Stimulated activated CD8-positive, alpha-beta memory T cell treated with anti-CD3 and anti-CD28 coated beads, Interleukin-12 subunit alpha, Interleukin-12 subunit beta, amount 100 ng/mL, for 24 hours (primary cell): ENCODE measurements at regions not wholly inside any gene's neighbourhood (a gene's known extent, or its start where the extent isn't known, plus 50 kb on each side); places are given as distances from the start of the nearest gene placed in this dataset.

Source experiments
- DNase-seq: peaks from one replicate; pipeline ENCODE4 v3.0.0-alpha.2; 2020; ENCODE audit errors: extremely low read depth

- no peak for DNase-seq
Measured at GRCh38 chr3:10702961-10703740, 112.9 kb upstream of the SLC6A11 start.

DNA sequence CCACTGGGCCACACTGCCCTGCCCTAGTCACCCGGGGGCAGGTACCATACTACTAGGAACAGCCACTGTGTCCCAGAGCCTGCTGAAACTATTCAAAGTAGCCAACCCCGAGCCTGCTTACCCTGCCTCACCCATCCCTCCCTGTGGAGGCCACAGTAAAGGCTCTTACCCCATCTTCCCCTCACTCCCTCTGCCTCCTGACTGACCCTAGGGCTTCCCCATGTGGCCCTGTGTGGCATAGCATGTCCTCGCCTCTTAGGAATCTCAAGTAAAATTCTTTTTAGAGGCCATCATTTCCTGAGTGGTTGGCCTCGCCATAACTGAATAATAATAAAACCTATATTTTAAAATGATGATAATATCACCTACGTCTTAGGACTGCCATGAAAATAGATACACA lies 112.2 kb upstream of the SLC6A11 start:
- DNase-seq = no peak

- no peak for DNase-seq
Measured at GRCh38 chr3:10706156-10706739, 109.8 kb upstream of the SLC6A11 start.

- no peak for DNase-seq
Measured at GRCh38 chr3:10706740-10707399, 109.2 kb upstream of the SLC6A11 start.

DNA sequence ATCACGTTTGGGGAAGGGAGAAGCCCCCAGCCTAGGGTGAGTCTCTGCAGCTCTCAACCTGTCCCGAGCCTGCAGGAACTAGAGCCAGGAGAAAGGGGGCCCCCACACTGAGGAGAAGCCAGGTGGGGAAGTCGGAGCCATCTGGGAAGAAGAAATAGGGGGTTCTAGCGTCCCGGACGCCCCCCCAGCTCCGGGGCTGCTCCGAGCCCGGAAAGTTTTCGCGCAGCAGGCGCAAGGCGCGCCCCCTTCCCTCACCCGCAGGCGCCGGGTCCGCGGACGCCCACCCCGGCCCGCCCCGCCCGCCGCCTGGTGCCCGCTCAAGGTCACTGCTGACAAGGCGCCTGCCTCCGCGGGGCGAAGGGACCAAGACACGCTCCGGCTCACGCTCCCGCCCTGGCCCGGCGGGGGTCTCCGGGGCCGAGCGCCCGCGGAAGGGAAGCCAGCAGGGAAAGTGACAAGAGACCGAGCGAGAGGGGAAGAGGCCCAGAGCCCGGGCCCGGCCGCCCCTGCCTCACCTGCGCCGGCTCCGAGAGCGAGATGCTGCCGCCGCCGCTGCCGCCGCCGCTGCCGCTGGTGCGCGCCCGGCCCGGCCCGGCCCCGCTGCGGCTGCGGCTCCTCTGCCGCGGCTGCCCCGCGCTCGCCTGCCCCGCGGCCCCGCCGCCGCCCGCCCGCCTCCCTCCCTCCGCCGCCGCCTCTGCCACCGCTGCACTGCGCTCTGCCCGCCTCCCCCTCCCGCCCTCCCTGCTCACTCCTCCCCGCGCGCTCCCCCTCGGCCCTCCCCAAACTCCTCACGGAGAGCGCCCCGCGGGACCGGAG lies 108.4 kb upstream of the SLC6A11 start:
- no peak for DNase-seq

DNA sequence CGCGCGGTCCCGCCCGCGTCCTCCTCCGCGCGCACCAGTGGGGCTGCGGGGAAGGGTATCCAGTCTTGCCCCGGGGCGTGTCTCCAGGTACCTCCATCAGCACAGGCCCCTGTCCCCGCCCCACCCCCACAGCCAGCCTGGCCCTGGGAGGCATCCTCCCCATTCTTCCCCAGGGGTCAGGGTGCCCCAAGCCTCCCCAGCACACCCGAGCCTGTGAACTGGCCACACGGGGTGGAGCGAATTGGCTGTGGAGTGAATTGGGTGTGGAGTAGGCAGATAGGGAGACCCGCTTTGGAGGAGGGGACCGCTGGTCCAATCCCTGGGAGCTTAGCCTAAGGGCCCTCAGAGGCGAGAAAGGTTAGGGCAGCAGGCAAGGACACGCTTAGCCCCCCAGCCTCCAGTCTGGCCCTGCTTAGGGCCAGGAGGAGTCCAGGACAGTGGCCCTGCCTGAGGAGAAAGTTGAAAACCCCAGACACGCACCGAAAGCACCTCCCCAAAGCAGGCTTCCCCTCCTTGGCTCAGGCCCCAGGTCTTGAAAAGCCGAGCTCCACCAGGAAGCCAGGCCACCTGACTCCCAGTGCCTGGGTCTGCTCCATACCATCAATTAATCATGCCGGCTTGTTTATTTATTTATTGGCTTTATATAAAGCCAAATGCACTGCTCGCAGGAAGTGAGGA lies 107.7 kb upstream of the SLC6A11 start:
- no peak for DNase-seq

- no peak for DNase-seq
Measured at GRCh38 chr3:10709110-10709781, 106.8 kb upstream of the SLC6A11 start.

DNA sequence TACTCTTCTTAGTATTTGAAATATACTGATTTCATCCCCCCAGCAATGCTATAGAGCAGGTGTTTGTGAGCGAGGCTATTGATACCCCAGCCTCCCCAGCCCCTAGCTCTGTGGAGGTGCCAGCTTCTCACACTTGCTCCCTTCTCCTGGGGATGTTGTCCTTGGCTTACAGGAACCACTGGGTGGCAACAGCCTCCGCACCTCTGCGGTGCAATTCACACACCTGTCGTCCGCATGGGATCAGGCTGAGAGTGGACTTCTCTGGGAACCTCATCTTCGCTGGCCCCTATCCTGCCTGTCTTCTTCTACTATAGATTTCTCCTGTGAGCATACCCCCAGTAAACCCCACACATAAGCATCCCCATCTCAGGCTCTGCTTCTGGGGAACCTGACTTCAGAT lies 103.9 kb upstream of the SLC6A11 start:
- no peak for DNase-seq

- no peak for DNase-seq
Measured at GRCh38 chr3:10713656-10714055, 102.4 kb upstream of the SLC6A11 start.

DNA sequence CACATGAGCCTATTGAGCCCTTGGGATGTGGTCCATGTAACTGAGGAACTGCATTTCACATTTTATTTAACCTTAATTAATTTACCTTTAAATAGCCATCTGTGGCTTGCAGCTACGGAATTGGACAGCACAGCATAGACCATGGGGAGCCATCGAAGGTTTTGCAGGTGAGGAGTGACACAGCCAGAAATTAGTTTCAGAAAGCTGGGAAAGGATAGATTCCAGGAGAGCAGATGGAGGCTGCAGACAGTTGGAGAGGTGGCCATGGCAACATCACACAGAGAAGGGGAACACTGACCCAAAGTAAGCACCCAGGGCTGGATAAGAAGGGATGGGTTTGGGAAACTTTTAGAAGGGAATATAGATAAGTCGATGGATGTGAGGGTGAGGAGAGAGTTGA lies 100.1 kb upstream of the SLC6A11 start:
- DNase-seq = no peak

GRCh38 chr3:10716964-10717363 lies 99.1 kb upstream of the SLC6A11 start:
- DNase-seq = no peak

- DNase-seq = no peak
Measured at GRCh38 chr3:10717756-10718155, 98.3 kb upstream of the SLC6A11 start.

DNA sequence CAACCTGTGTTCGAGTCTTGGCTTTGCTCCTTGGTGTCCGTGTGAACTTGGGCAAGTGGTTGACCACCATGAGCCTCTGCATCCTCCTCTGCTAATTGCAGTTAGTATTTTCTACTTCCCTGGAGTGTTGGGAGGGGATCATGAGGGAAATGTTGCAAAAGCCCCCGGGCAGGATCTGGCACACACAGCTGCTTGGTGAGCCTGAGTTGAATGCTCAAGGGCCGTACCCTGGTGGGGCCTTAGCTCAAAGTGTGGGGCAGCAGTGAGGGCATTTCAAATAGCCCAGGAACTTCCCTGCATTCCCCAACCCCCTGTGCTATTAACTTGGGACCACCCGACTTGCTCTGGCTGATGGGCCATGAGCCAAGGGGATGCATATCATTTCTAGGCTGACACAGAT lies 94.9 kb upstream of the SLC6A11 start:
- DNase-seq = no peak

GRCh38 chr3:10722911-10723310 lies 93.1 kb upstream of the SLC6A11 start:
- no peak for DNase-seq

DNA sequence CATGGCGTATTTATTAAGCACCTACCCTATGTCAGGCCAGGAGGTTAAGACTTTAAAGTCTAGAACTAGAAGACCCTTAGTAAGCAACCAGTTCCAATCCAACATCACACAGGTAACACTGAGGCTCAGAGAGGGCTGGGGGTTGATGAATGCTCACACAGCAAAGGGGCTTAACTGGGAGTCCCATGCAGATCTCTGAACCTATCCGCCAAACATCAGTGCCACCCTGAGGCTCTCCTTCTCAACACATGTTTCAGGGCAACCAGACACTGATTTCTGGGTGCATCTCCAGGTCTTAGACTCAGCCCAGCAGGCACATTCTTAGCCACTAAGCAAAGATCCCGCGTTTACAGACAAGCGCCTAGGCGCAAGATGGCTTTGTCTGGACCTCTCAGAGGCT lies 92.0 kb upstream of the SLC6A11 start:
- no peak for DNase-seq

DNA sequence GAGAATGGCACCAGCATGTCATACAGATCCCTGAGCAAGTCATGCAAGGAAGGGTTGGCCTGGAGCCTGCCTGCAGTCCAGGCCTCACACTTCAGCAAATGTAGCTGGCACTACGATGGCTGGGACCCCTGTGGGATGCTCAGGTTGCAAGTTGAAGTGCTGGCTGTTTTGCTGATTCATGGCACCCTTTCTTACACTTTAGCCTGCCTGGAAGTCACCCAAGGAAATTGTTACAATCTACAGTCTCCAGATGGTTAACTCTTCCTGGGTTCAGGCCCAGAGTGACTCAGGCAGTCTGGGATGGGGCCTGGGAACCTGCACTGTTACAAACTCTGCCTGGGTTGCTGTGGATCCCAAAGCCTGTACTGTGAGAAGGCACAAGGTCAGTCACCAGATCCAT lies 91.0 kb upstream of the SLC6A11 start:
- DNase-seq = no peak

DNA sequence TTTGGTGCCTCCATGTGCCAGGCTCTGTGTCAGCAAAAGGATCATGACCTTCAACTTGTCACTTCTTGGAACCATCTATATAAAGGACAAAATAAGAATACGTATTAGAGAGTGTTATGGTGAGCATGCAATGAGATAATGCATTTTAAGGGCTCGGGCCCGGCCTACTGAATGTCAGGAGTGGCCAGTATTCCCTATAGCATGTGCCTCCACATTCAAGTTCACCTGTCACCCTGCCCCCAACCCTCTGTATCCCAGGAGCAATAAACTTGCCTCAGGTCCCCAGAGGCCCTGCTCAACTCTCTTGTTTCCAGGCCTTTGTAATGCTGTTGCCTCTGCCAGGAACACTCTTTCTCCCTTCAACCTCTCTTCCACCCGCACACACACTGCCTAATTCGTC lies 90.2 kb upstream of the SLC6A11 start:
- DNase-seq = no peak

- no peak for DNase-seq
Measured at GRCh38 chr3:10726787-10727186, 89.2 kb upstream of the SLC6A11 start.

DNA sequence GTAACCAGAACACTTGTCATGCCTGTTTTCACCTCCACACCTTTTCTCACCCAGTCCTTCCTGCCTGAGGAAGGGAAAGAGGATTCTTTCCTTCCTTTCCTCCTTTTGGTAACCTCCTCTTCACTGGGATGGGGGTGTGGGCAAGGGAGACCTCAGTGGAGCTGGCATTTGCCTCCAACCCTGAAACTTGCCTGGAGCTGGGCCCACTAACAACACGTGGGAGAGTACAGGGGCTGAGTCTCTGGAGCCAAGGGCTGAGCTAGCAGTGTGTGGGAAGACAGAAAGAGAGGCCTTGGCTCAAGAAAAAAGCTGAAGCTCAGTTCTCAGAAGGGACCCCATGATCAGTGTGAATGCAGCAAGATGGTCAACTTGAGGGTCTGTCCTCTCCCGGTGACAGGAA lies 86.6 kb upstream of the SLC6A11 start:
- no peak for DNase-seq

DNA sequence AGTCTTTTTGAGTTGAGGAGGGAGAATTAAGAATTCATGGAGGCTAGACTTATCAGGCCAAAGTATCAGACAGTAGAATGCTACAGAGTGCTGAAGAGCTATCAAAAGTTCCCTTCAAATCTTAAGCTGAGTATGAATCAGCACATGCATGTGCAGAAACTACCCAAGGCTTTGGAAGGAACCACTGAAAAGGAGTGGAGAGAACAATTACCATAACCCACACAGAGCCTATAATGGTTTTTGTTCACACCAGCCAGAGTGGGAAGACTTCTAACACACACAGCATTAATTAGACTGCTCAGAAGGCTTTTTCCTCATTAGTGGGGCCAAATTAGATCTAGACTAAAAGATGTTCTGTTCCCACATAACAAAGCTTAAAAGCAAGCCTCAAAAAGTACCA lies 83.7 kb upstream of the SLC6A11 start:
- DNase-seq = no peak

DNA sequence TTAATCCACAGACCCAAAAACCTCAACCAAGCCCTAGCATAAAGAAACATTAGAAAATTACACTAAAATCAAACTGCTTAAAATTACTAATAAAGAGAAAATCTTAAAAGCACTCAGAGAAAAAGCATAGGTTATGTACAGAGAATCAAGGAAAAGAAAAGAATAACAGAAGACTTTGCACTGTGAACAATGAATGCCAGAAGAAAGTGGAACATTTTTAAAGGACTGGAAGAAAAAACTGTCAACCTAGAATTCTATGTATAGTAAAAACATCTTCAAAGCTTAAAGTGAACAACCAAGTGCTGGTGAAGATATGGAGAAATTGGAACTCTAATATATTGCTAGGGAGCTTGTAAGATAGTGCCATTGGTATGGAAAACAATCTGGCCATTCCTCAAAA lies 82.7 kb upstream of the SLC6A11 start:
- no peak for DNase-seq
